ENCODE measurements at regions not wholly inside any gene's neighbourhood (a gene's known extent, or its start where the extent isn't known, plus 50 kb on each side); places are given as distances from the start of the nearest gene placed in this dataset.

GRCh38 chr5:141784529-141784928 lies 93.7 kb downstream of the PCDH1 start:
- Mint-ChIP-seq H3K36me3 (ENCODE audit: low read depth) (no peaks in the 10 kb centered on the region), H3K9me3 (no peaks in the 10 kb centered on the region), H3K27ac (no peak overlapping the region), H3K4me1 (ENCODE audit: low read depth) (no peaks in the 10 kb centered on the region), H3K4me3 (ENCODE audit: low read depth) (no peak overlapping the region), H3K27me3 (ENCODE audit: low read depth) (peaks cover 8% of the 10 kb centered on the region)
- DNase-seq (ENCODE audit: low spot score) = no peak
- intact Hi-C loops (cut with micrococcal nuclease) = no loop called here

GRCh38 chr5:141783947-141784296 lies 94.3 kb downstream of the PCDH1 start:
- Mint-ChIP-seq H3K4me3 (ENCODE audit: low read depth) (no peak overlapping the region), H3K36me3 (ENCODE audit: low read depth) (no peaks in the 10 kb centered on the region), H3K4me1 (ENCODE audit: low read depth) (peaks cover 3% of the 10 kb centered on the region), H3K9me3 (no peaks in the 10 kb centered on the region), H3K27me3 (ENCODE audit: low read depth) (peaks cover 4% of the 10 kb centered on the region), H3K27ac (no peak overlapping the region)
- no peak for DNase-seq (ENCODE audit: low spot score)
- intact Hi-C loops (cut with micrococcal nuclease) = no loop called here

GRCh38 chr5:141783005-141783946 lies 94.9 kb downstream of the PCDH1 start:
- no peak overlapping the region for H3K4me3 Mint-ChIP-seq (ENCODE audit: low read depth)
- H3K27me3 Mint-ChIP-seq (ENCODE audit: low read depth) = peaks cover 2% of the 10 kb centered on the region
- no peaks in the 10 kb centered on the region for H3K9me3 Mint-ChIP-seq
- intact Hi-C loops (cut with micrococcal nuclease) = no loop called here
- H3K4me1 Mint-ChIP-seq (ENCODE audit: low read depth) = peaks cover 6% of the 10 kb centered on the region
- no peaks in the 10 kb centered on the region for H3K36me3 Mint-ChIP-seq (ENCODE audit: low read depth)
- H3K27ac Mint-ChIP-seq = no peak overlapping the region
- DNase-seq (ENCODE audit: low spot score) = no peak

- no peaks in the 10 kb centered on the region for H3K9me3 Mint-ChIP-seq
- H3K4me1 Mint-ChIP-seq (ENCODE audit: low read depth) = peaks cover 6% of the 10 kb centered on the region
- H3K27me3 Mint-ChIP-seq (ENCODE audit: low read depth) = no peaks in the 10 kb centered on the region
- H3K4me3 Mint-ChIP-seq (ENCODE audit: low read depth) = no peak overlapping the region
- intact Hi-C loops (cut with micrococcal nuclease) = no loop called here
- H3K27ac Mint-ChIP-seq = no peak overlapping the region
- H3K36me3 Mint-ChIP-seq (ENCODE audit: low read depth) = no peaks in the 10 kb centered on the region
- DNase-seq (ENCODE audit: low spot score) = no peak
Observed at GRCh38 chr5:141781910-141782309, 96.3 kb downstream of the PCDH1 start.

GRCh38 chr5:141780952-141781781 lies 97.0 kb downstream of the PCDH1 start:
- Mint-ChIP-seq H3K36me3 (ENCODE audit: low read depth) (no peaks in the 10 kb centered on the region), H3K4me1 (ENCODE audit: low read depth) (peaks cover 6% of the 10 kb centered on the region), H3K4me3 (ENCODE audit: low read depth) (no peak overlapping the region), H3K27ac (no peak overlapping the region), H3K9me3 (no peaks in the 10 kb centered on the region), H3K27me3 (ENCODE audit: low read depth) (no peaks in the 10 kb centered on the region)
- no peak for DNase-seq (ENCODE audit: low spot score)
- intact Hi-C loops (cut with micrococcal nuclease) = no loop called here

- no peak overlapping the region for H3K27ac Mint-ChIP-seq
- peaks cover 6% of the 10 kb centered on the region for H3K4me1 Mint-ChIP-seq (ENCODE audit: low read depth)
- no peaks in the 10 kb centered on the region for H3K27me3 Mint-ChIP-seq (ENCODE audit: low read depth)
- intact Hi-C loops (cut with micrococcal nuclease) = no loop called here
- no peak overlapping the region for H3K4me3 Mint-ChIP-seq (ENCODE audit: low read depth)
- H3K36me3 Mint-ChIP-seq (ENCODE audit: low read depth) = no peaks in the 10 kb centered on the region
- H3K9me3 Mint-ChIP-seq = no peaks in the 10 kb centered on the region
- no peak for DNase-seq (ENCODE audit: low spot score)
Observed at GRCh38 chr5:141780240-141780951, 97.8 kb downstream of the PCDH1 start.

GRCh38 chr5:141779503-141779973 lies 97.5 kb upstream of the ARAP3 start:
- no peaks in the 10 kb centered on the region for H3K9me3 Mint-ChIP-seq
- no peak overlapping the region for H3K27ac Mint-ChIP-seq
- intact Hi-C loops (cut with micrococcal nuclease) = no loop called here
- no peak for DNase-seq (ENCODE audit: low spot score)
- no peaks in the 10 kb centered on the region for H3K27me3 Mint-ChIP-seq (ENCODE audit: low read depth)
- peaks cover 6% of the 10 kb centered on the region for H3K4me1 Mint-ChIP-seq (ENCODE audit: low read depth)
- no peaks in the 10 kb centered on the region for H3K36me3 Mint-ChIP-seq (ENCODE audit: low read depth)
- H3K4me3 Mint-ChIP-seq (ENCODE audit: low read depth) = no peak overlapping the region

- Mint-ChIP-seq H3K4me1 (ENCODE audit: low read depth) (peaks cover 6% of the 10 kb centered on the region), H3K36me3 (ENCODE audit: low read depth) (no peaks in the 10 kb centered on the region), H3K27me3 (ENCODE audit: low read depth) (no peaks in the 10 kb centered on the region), H3K27ac (no peak overlapping the region), H3K4me3 (ENCODE audit: low read depth) (no peak overlapping the region), H3K9me3 (no peaks in the 10 kb centered on the region)
- no peak for DNase-seq (ENCODE audit: low spot score)
- intact Hi-C loops (cut with micrococcal nuclease) = no loop called here
Observed at GRCh38 chr5:141778683-141779082, 96.7 kb upstream of the ARAP3 start.

- no peaks in the 10 kb centered on the region for H3K27me3 Mint-ChIP-seq (ENCODE audit: low read depth)
- H3K36me3 Mint-ChIP-seq (ENCODE audit: low read depth) = no peaks in the 10 kb centered on the region
- DNase-seq (ENCODE audit: low spot score) = no peak
- no peaks in the 10 kb centered on the region for H3K9me3 Mint-ChIP-seq
- H3K4me3 Mint-ChIP-seq (ENCODE audit: low read depth) = no peak overlapping the region
- H3K4me1 Mint-ChIP-seq (ENCODE audit: low read depth) = peaks cover 6% of the 10 kb centered on the region
- intact Hi-C loops (cut with micrococcal nuclease) = no loop called here
- no peak overlapping the region for H3K27ac Mint-ChIP-seq
Observed at GRCh38 chr5:141778206-141778605, 96.2 kb upstream of the ARAP3 start.

- Mint-ChIP-seq H3K27ac (no peak overlapping the region), H3K9me3 (no peaks in the 10 kb centered on the region), H3K4me1 (ENCODE audit: low read depth) (peaks cover 6% of the 10 kb centered on the region), H3K27me3 (ENCODE audit: low read depth) (no peaks in the 10 kb centered on the region), H3K4me3 (ENCODE audit: low read depth) (no peak overlapping the region), H3K36me3 (ENCODE audit: low read depth) (no peaks in the 10 kb centered on the region)
- DNase-seq (ENCODE audit: low spot score) = no peak
- intact Hi-C loops (cut with micrococcal nuclease) = no loop called here
Observed at GRCh38 chr5:141777711-141778110, 95.7 kb upstream of the ARAP3 start.

GRCh38 chr5:141777130-141777529 lies 95.1 kb upstream of the ARAP3 start:
- Mint-ChIP-seq H3K27me3 (ENCODE audit: low read depth) (no peaks in the 10 kb centered on the region), H3K4me3 (ENCODE audit: low read depth) (no peak overlapping the region), H3K9me3 (no peaks in the 10 kb centered on the region), H3K4me1 (ENCODE audit: low read depth) (peaks cover 6% of the 10 kb centered on the region), H3K36me3 (ENCODE audit: low read depth) (no peaks in the 10 kb centered on the region), H3K27ac (no peak overlapping the region)
- intact Hi-C loops (cut with micrococcal nuclease) = no loop called here
- no peak for DNase-seq (ENCODE audit: low spot score)

- H3K27ac Mint-ChIP-seq = no peak overlapping the region
- intact Hi-C loops (cut with micrococcal nuclease) = no loop called here
- no peaks in the 10 kb centered on the region for H3K36me3 Mint-ChIP-seq (ENCODE audit: low read depth)
- no peak overlapping the region for H3K4me3 Mint-ChIP-seq (ENCODE audit: low read depth)
- H3K4me1 Mint-ChIP-seq (ENCODE audit: low read depth) = peaks cover 3% of the 10 kb centered on the region
- no peak for DNase-seq (ENCODE audit: low spot score)
- H3K9me3 Mint-ChIP-seq = no peaks in the 10 kb centered on the region
- H3K27me3 Mint-ChIP-seq (ENCODE audit: low read depth) = peaks cover 2% of the 10 kb centered on the region
Observed at GRCh38 chr5:141773779-141774562, 91.9 kb upstream of the ARAP3 start.
